ENCODE measurements at regions not wholly inside any gene's neighbourhood (a gene's known extent, or its start where the extent isn't known, plus 50 kb on each side); places are given as distances from the start of the nearest gene placed in this dataset.

- Histone ChIP-seq H3K27me3 (replicated peaks; ENCODE audit: insufficient read depth, low read depth, low read length, poor library complexity) (no peaks in the 10 kb centered on the region), H3K36me3 (ENCODE audit: insufficient read depth, low read length, poor library complexity, severe bottlenecking) (no peaks in the 10 kb centered on the region), H3K27ac (ENCODE audit: low read depth, low read length, poor library complexity, severe bottlenecking) (no peak overlapping the region), H3K4me3 (ENCODE audit: low read depth, low read length, poor library complexity, severe bottlenecking) (no peak overlapping the region), H3K9me3 (ENCODE audit: low read depth, low read length, poor library complexity, severe bottlenecking) (no peaks in the 10 kb centered on the region), H3K4me1 (ENCODE audit: insufficient read depth, low read length, poor library complexity, severe bottlenecking) (no peaks in the 10 kb centered on the region)
- intact Hi-C loops (cut with micrococcal nuclease; ENCODE audit: unreplicated experiment): no loop called here
- ChIA-PET POLR2A (ENCODE audit: low non-redundant PET) (no interaction called here), CTCF (no interaction called here)
- no peak for TF ChIP-seq CTCF (conservative IDR thresholded peaks at IDR 0.05; ENCODE audit: low read depth, low read length)
- no peak for TF ChIP-seq EZH2 (IDR thresholded peaks at IDR 0.05; ENCODE audit: borderline replicate concordance, low read depth, low read length, poor library complexity, severe bottlenecking)
- no peak for DNase-seq (ENCODE audit: low spot score)
- no TSS peak for BruUV-seq (replicated peaks)
Measured at GRCh38 chr14:101031721-101032120, 128.2 kb upstream of the RTL1 start.

- intact Hi-C loops (cut with micrococcal nuclease; ENCODE audit: unreplicated experiment): no loop called here
- no TSS peak for BruUV-seq (replicated peaks)
Measured at GRCh38 chr14:101032433-101032832, 128.9 kb upstream of the RTL1 start.

GRCh38 chr14:101033006-101033405 lies 129.5 kb upstream of the RTL1 start:
- TF ChIP-seq CTCF (conservative IDR thresholded peaks at IDR 0.05; ENCODE audit: low read depth, low read length) (no peak), EZH2 (IDR thresholded peaks at IDR 0.05; ENCODE audit: borderline replicate concordance, low read depth, low read length, poor library complexity, severe bottlenecking) (no peak)
- H3K9me3 ChIP-seq (ENCODE audit: low read depth, low read length, poor library complexity, severe bottlenecking): no peaks in the 10 kb centered on the region
- intact Hi-C loops (cut with micrococcal nuclease; ENCODE audit: unreplicated experiment): no loop called here
- ChIA-PET POLR2A (ENCODE audit: low non-redundant PET) (no interaction called here), CTCF (no interaction called here)
- no peaks in the 10 kb centered on the region for H3K36me3 ChIP-seq (ENCODE audit: insufficient read depth, low read length, poor library complexity, severe bottlenecking)
- no peaks in the 10 kb centered on the region for H3K4me1 ChIP-seq (ENCODE audit: insufficient read depth, low read length, poor library complexity, severe bottlenecking)
- no TSS peak for BruUV-seq (replicated peaks)
- no peak for DNase-seq (ENCODE audit: low spot score)
- H3K4me3 ChIP-seq (ENCODE audit: low read depth, low read length, poor library complexity, severe bottlenecking): no peak overlapping the region
- H3K27me3 ChIP-seq (replicated peaks; ENCODE audit: insufficient read depth, low read depth, low read length, poor library complexity): no peaks in the 10 kb centered on the region
- no peak overlapping the region for H3K27ac ChIP-seq (ENCODE audit: low read depth, low read length, poor library complexity, severe bottlenecking)

More at GRCh38 chr14:101032433-101032832, 128.9 kb upstream of the RTL1 start:
- no peak overlapping the region for H3K27ac ChIP-seq (ENCODE audit: low read depth, low read length, poor library complexity, severe bottlenecking)
- ChIA-PET CTCF (no interaction called here), POLR2A (ENCODE audit: low non-redundant PET) (no interaction called here)
- no peak overlapping the region for H3K4me3 ChIP-seq (ENCODE audit: low read depth, low read length, poor library complexity, severe bottlenecking)
- no peaks in the 10 kb centered on the region for H3K9me3 ChIP-seq (ENCODE audit: low read depth, low read length, poor library complexity, severe bottlenecking)
- no peak for DNase-seq (ENCODE audit: low spot score)
- H3K4me1 ChIP-seq (ENCODE audit: insufficient read depth, low read length, poor library complexity, severe bottlenecking): no peaks in the 10 kb centered on the region
- no peaks in the 10 kb centered on the region for H3K27me3 ChIP-seq (replicated peaks; ENCODE audit: insufficient read depth, low read depth, low read length, poor library complexity)
- no peak for TF ChIP-seq CTCF (conservative IDR thresholded peaks at IDR 0.05; ENCODE audit: low read depth, low read length)
- TF ChIP-seq EZH2 (IDR thresholded peaks at IDR 0.05; ENCODE audit: borderline replicate concordance, low read depth, low read length, poor library complexity, severe bottlenecking): no peak
- no peaks in the 10 kb centered on the region for H3K36me3 ChIP-seq (ENCODE audit: insufficient read depth, low read length, poor library complexity, severe bottlenecking)

All from A673 (cell line).